Type B pancreatic cell (in vitro differentiated cells): ENCODE measurements at regions not wholly inside any gene's neighbourhood (a gene's known extent, or its start where the extent isn't known, plus 50 kb on each side); places are given as distances from the start of the nearest gene placed in this dataset.
A peak's percentile ranks its signal among the peaks of the same experiment; 100 is the strongest.

Experiments used
- DNase-seq: peaks from one replicate; pipeline ENCODE4 v3.0.0; 2021; ENCODE audit warnings: mixed read lengths; ENCODE audit not compliant: unreplicated experiment; ENCODE audit errors: extremely low spot score
- H3K27ac Mint-ChIP-seq: 2 replicates; pipeline ENCODE4 v1.8.0; 2021; ENCODE audit warnings: mild to moderate bottlenecking, mixed read lengths
- H3K27me3 Mint-ChIP-seq: 2 replicates; pipeline ENCODE4 v1.8.0; 2021; ENCODE audit warnings: mixed read lengths
- H3K36me3 Mint-ChIP-seq: 2 replicates; pipeline ENCODE4 v1.8.0; 2021; ENCODE audit warnings: mixed read lengths
- H3K4me1 Mint-ChIP-seq: one replicate; pipeline ENCODE4 v1.8.0; 2021; ENCODE audit warnings: mixed read lengths; ENCODE audit not compliant: unreplicated experiment
- H3K4me3 Mint-ChIP-seq: 2 replicates; pipeline ENCODE4 v1.8.0; 2021; ENCODE audit warnings: mild to moderate bottlenecking, mixed read lengths
- H3K9me3 Mint-ChIP-seq: 2 replicates; pipeline ENCODE4 v1.8.0; 2021; ENCODE audit warnings: mixed read lengths
- TF ChIP-seq, protein P1 (sequence below): fragments of 200-600 bp; sonication (generic); conservative IDR thresholded peaks from 2 replicates; pipeline ENCODE4 v1.5.0; 2021; ENCODE audit warnings: antibody characterized with exemption, mild to moderate bottlenecking

DNA sequence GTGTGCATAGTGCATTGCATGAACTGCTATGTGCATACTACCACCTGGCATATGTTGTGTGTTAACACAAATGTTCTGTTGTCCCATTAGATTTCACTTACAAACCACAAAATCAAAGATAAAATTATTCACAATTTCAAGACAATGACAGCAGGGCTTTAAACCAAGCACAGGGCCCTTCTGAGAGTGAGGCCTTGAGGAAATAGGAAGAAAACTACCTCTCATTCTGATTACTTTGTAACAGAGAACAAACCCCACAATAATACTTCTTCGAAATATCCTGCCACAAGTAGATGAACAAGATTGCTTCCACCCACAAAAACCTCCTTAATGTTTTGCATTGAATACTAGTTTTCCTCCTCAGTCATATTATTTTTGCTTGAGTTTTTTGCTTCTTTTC is 85.5 kb upstream of the SPANXB1 start:
- Mint-ChIP-seq H3K9me3 (no peaks in the 10 kb centered on the region), H3K27me3 (no peaks in the 10 kb centered on the region), H3K4me3 (no peak overlapping the region), H3K4me1 (peaks cover 3% of the 10 kb centered on the region), H3K27ac (no peak overlapping the region), H3K36me3 (no peaks in the 10 kb centered on the region)
- no peak for DNase-seq
- TF ChIP-seq, protein P1, sequence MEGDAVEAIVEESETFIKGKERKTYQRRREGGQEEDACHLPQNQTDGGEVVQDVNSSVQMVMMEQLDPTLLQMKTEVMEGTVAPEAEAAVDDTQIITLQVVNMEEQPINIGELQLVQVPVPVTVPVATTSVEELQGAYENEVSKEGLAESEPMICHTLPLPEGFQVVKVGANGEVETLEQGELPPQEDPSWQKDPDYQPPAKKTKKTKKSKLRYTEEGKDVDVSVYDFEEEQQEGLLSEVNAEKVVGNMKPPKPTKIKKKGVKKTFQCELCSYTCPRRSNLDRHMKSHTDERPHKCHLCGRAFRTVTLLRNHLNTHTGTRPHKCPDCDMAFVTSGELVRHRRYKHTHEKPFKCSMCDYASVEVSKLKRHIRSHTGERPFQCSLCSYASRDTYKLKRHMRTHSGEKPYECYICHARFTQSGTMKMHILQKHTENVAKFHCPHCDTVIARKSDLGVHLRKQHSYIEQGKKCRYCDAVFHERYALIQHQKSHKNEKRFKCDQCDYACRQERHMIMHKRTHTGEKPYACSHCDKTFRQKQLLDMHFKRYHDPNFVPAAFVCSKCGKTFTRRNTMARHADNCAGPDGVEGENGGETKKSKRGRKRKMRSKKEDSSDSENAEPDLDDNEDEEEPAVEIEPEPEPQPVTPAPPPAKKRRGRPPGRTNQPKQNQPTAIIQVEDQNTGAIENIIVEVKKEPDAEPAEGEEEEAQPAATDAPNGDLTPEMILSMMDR: no peak

DNA sequence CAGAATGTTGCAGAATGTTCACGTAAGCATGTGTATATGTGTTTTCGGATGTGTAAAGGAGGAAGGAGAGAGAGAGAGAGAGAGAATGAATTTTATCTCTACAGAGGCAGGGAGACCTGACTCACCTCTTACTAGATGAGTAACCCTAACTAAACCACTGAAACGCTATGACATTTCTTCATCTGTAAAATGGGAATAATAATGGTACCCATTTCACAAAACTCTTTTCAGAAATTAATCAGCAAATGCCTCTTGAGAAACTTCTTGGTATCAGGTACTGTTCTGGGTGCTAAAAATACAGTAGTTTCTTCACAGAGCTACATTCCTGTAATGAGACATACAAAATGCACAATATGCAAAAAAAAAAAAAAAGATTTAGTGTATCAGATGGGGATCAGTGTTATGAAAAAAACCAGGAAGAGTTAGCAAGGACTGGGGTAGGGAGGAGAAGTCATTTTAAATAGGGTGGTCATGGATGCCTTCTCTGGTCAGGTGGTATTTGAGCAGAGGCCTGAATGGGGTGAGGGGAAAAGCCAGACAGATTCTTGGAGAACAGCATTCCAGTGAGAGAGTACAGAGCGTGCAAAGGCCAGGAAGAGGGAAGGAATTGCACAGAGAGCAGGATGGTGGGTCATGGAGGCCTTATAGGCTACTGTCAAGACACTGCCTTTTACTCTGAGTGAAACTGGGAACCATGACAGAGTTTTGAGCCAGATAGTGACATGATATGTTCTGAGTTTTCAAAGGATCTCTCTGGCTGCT is 84.9 kb upstream of the SPANXB1 start:
- TF ChIP-seq, protein P1: no peak
- Mint-ChIP-seq H3K27ac (no peak overlapping the region), H3K4me3 (no peak overlapping the region), H3K36me3 (no peaks in the 10 kb centered on the region), H3K9me3 (no peaks in the 10 kb centered on the region), H3K4me1 (peaks cover 3% of the 10 kb centered on the region), H3K27me3 (no peaks in the 10 kb centered on the region)
- DNase-seq: no peak

DNA sequence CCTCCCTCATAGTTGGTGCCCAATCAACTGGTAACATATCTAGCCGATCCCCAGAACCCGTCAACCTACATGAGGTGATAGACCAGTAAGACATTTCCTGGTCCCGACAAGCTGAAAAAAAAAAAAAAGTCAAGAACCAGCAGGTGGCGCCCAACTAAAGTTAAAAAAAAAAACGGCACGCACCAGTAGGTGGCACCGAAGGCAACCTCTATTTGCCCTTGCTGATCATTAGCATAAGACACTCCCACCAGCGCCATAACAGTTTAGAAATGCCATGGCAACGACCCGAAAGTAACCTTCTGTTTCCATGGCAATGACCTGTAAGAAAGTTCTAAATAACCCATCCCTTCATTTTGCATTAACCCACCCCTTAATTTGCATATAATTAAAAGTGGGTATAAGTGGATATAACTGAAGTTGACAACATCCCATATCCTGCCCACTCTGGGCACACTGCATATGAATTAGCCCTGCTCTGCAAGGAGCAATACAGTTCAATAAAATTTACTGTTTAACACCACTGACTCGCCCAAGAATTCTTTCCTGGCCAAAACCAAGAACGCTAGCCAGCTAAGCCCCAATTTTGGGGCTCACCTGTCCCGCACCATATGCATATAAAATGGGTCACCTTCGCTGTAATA is 83.9 kb upstream of the SPANXB1 start:
- Mint-ChIP-seq H3K27ac (no peak overlapping the region), H3K4me3 (no peak overlapping the region), H3K9me3 (no peaks in the 10 kb centered on the region), H3K4me1 (peaks cover 3% of the 10 kb centered on the region), H3K27me3 (no peaks in the 10 kb centered on the region), H3K36me3 (no peaks in the 10 kb centered on the region)
- DNase-seq: no peak
- TF ChIP-seq, protein P1: peak; percentile 80

DNA sequence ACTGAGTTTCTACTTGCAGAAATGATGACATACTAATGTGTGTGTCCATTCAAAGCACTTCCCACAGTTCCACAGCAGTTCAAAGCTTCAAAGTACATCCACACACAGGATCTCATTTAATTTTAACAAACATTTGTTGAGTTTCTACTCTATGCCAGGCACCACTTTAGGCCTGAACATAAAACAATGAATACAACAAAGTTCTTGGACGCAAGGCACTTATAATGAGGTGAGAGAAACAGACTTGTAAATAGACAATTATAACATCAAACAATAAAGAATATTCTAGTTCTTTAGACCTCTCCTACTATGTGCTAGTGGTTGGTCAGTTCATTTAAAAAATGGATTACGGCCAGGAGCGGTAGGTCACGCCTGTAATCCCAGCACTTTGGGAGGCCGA is 82.0 kb upstream of the SPANXB1 start:
- Mint-ChIP-seq H3K27ac (no peak overlapping the region), H3K27me3 (no peaks in the 10 kb centered on the region), H3K4me3 (no peak overlapping the region), H3K4me1 (peaks cover 3% of the 10 kb centered on the region), H3K9me3 (no peaks in the 10 kb centered on the region), H3K36me3 (no peaks in the 10 kb centered on the region)
- TF ChIP-seq, protein P1: no peak
- no peak for DNase-seq

DNA sequence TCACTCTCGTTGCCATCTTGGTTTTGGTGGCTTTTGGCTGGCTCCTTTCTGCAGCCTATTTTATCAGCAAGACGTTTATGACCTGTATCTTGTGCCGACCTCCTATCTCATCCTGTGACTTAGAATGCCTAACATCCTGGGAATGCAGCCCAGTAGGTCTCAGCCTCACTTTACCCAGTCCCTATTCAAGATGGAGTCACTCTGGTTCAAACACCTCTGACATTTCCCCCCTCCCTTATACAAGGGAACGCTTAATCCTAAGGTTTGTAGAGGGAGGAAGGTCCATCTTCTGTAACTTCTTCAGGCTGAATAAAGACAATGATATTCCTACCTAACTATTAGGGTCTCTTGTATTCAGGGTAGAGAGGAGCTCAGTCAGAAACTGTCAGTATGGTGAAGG is 79.3 kb upstream of the SPANXB1 start:
- DNase-seq: no peak
- no peak overlapping the region for H3K4me3 Mint-ChIP-seq

More for the DNA sequence above, 79.3 kb upstream of the SPANXB1 start:
- Mint-ChIP-seq H3K4me1 (peaks cover 3% of the 10 kb centered on the region), H3K36me3 (no peaks in the 10 kb centered on the region), H3K27ac (no peak overlapping the region), H3K27me3 (no peaks in the 10 kb centered on the region), H3K9me3 (no peaks in the 10 kb centered on the region)
- TF ChIP-seq, protein P1: no peak
